HCT116 (cell line): ENCODE measurements at regions not wholly inside any gene's neighbourhood (a gene's known extent, or its start where the extent isn't known, plus 50 kb on each side); places are given as distances from the start of the nearest gene placed in this dataset.

ENCODE experiments used
- POLR2A ChIP-seq: IDR thresholded peaks from 2 replicates; pipeline ENCODE4 v1.7.0; 2011; ENCODE audit warnings: borderline replicate concordance; ENCODE audit not compliant: insufficient read depth, insufficient read length; ENCODE audit errors: extremely low read depth
- POLR2AphosphoS5 ChIP-seq: IDR thresholded peaks from 2 replicates; pipeline ENCODE4 v1.6.1; 2011; ENCODE audit warnings: mild to moderate bottlenecking, low read depth, low read length, moderate library complexity
- RAD21 ChIP-seq: IDR thresholded peaks from 2 replicates; pipeline ENCODE4 v1.6.1; 2012; ENCODE audit warnings: low read depth, mild to moderate bottlenecking
- SRF ChIP-seq: IDR thresholded peaks from 2 replicates; pipeline ENCODE4 v1.6.1; 2012; ENCODE audit warnings: low read depth
- TCF7L2 ChIP-seq: IDR thresholded peaks from 2 replicates; pipeline ENCODE4 v1.7.0; 2011; ENCODE audit warnings: borderline replicate concordance, inconsistent platforms; ENCODE audit not compliant: insufficient read depth, insufficient read length; ENCODE audit errors: extremely low read depth
- TF ChIP-seq, protein P1 (sequence below), 3 experiments: fragments of 200-600 bp in 1 of 3; sonication (generic) in 1 of 3; IDR thresholded peaks in 2 of 3; conservative IDR thresholded peaks in 1 of 3; 2 replicates each; pipeline ENCODE4 v1.5.1; 2012 to 2017; ENCODE audit warnings: low read depth in 2 of 3, low read length in 2 of 3, antibody characterized with exemption in 1 of 3, borderline replicate concordance in 1 of 3, control low read depth in 1 of 3, mild to moderate bottlenecking in 1 of 3, mixed read lengths in 1 of 3, mixed run types in 1 of 3, moderate library complexity in 1 of 3; ENCODE audit not compliant: insufficient read depth in 1 of 3
- TF ChIP-seq, protein P2 (sequence below): IDR thresholded peaks from 2 replicates; pipeline ENCODE4 v1.6.1; 2012; ENCODE audit warnings: low read depth

GRCh38 chr4:164383358-164384220, 370.3 kb upstream of the SMIM31 start:
- TF ChIP-seq, protein P1, sequence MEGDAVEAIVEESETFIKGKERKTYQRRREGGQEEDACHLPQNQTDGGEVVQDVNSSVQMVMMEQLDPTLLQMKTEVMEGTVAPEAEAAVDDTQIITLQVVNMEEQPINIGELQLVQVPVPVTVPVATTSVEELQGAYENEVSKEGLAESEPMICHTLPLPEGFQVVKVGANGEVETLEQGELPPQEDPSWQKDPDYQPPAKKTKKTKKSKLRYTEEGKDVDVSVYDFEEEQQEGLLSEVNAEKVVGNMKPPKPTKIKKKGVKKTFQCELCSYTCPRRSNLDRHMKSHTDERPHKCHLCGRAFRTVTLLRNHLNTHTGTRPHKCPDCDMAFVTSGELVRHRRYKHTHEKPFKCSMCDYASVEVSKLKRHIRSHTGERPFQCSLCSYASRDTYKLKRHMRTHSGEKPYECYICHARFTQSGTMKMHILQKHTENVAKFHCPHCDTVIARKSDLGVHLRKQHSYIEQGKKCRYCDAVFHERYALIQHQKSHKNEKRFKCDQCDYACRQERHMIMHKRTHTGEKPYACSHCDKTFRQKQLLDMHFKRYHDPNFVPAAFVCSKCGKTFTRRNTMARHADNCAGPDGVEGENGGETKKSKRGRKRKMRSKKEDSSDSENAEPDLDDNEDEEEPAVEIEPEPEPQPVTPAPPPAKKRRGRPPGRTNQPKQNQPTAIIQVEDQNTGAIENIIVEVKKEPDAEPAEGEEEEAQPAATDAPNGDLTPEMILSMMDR (IDR thresholded peaks at IDR 0.05 in 2 of 3, conservative IDR thresholded peaks at IDR 0.05 in 1 of 3; ENCODE audit: borderline replicate concordance in 1 of 3, insufficient read depth in 1 of 3, low read depth in 2 of 3, low read length in 2 of 3) = no peak
- TF ChIP-seq POLR2AphosphoS5 = no peak
- TF ChIP-seq, protein P2, sequence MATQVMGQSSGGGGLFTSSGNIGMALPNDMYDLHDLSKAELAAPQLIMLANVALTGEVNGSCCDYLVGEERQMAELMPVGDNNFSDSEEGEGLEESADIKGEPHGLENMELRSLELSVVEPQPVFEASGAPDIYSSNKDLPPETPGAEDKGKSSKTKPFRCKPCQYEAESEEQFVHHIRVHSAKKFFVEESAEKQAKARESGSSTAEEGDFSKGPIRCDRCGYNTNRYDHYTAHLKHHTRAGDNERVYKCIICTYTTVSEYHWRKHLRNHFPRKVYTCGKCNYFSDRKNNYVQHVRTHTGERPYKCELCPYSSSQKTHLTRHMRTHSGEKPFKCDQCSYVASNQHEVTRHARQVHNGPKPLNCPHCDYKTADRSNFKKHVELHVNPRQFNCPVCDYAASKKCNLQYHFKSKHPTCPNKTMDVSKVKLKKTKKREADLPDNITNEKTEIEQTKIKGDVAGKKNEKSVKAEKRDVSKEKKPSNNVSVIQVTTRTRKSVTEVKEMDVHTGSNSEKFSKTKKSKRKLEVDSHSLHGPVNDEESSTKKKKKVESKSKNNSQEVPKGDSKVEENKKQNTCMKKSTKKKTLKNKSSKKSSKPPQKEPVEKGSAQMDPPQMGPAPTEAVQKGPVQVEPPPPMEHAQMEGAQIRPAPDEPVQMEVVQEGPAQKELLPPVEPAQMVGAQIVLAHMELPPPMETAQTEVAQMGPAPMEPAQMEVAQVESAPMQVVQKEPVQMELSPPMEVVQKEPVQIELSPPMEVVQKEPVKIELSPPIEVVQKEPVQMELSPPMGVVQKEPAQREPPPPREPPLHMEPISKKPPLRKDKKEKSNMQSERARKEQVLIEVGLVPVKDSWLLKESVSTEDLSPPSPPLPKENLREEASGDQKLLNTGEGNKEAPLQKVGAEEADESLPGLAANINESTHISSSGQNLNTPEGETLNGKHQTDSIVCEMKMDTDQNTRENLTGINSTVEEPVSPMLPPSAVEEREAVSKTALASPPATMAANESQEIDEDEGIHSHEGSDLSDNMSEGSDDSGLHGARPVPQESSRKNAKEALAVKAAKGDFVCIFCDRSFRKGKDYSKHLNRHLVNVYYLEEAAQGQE = no peak
- no peak for TF ChIP-seq TCF7L2
- TF ChIP-seq SRF = no peak
- TF ChIP-seq POLR2A = no peak
- no peak for TF ChIP-seq RAD21
